NCI-H2196 treated with DMSO at 0.1 percent for 48 hours (cell line): ENCODE measurements at regions not wholly inside any gene's neighbourhood (a gene's known extent, or its start where the extent isn't known, plus 50 kb on each side); places are given as distances from the start of the nearest gene placed in this dataset.

Source experiments
- DNase-seq: peaks from one replicate; lab custom pipeline; 2025; ENCODE audit not compliant: unreplicated experiment; lab: John Stamatoyannopoulos, UW

DNA sequence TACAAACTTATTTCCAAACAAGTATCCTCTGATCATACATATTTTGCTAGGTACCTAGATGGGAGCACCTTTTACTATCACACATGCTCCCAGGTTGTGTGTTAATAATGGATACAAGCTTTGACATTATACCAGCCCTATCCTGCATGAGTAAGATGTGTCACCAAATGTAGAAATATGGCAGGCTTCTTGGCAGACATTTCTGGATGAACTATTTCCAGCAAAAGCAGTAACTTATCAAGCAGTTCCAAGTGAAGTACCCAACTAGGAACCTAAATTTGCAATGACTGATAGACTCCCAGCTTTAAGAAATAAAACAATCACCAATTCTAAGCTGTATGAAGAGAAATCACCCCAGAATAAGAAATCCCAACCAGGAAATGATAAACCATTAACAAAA is 103.7 kb upstream of the TMEM72 start:
- no peak for DNase-seq

DNA sequence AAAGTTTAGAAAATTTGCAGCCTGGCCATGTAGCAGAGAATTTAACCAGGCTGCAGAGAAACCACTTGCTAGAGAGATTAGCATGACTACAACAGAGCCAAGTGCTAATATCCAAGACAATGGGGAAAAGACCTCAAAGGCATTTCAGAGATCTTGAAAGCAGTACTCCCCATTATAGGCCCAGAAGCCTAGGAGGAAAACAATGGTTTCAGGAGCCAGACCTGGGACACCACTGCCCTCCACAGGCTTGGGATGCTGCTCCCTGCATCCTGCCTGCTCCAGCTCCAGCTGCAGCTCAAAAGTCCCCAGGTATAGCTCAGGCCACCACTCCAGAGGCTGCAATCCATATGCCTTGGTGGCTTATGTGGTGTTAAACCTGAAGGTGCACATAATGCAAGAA is 101.5 kb upstream of the TMEM72 start:
- DNase-seq = no peak

DNA sequence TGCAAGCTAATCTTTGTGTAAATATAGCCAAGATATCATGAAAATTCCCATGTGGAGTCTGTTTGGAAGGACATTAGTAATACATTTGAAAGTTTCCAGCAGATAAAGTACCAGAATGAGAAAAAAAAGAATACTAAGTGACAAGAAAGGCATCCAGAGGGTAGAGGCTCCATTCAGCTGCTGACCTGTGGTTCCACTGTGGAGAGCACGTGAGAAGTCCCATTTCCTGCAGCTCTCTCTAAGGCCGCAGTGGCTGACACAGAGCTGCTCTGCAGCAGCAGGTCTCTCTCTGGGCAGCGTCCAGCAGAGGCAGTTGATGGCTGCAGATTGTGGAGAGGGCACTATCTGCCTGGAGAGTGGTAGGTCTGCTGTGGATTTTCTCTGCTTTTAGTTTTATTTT is 100.1 kb upstream of the TMEM72 start:
- no peak for DNase-seq

DNA sequence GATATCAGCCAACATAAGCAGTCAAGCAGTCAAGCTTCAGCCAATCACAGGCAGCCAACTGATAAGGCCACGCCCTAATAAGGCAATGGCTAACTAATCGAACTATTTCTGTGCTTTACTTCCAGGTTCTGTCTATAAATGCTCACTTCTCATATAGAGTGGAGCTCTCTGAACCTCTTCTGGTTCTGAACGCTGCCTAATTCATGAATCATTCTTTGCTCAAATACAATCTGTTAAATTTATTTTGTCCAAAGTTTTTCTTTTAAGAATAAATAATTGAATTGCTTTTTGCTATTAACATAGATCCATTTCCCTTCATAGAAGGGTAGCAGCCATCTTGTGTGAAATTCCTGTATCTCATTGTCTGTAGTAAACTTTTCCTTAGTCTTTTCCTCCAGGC is 97.9 kb upstream of the TMEM72 start:
- no peak for DNase-seq

DNA sequence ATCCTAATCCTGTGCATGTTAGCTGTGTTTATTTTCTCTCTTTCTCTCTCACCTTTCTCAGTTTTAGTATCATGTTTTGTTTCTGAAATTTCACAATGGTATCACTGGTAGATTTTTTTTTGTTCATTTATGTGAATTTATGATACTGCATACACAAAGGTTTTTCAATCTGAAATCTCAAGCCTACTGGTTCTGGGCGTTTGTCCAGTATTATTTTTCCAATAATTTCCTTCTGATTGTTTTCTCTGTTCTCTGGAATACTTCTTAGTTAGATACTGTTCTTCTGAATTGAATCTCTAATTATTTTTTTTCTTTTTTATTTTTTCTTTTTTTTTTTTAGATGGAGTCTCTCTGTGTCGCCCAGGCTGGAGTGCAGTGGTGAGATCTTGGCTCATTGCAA is 96.2 kb upstream of the TMEM72 start:
- no peak for DNase-seq

DNA sequence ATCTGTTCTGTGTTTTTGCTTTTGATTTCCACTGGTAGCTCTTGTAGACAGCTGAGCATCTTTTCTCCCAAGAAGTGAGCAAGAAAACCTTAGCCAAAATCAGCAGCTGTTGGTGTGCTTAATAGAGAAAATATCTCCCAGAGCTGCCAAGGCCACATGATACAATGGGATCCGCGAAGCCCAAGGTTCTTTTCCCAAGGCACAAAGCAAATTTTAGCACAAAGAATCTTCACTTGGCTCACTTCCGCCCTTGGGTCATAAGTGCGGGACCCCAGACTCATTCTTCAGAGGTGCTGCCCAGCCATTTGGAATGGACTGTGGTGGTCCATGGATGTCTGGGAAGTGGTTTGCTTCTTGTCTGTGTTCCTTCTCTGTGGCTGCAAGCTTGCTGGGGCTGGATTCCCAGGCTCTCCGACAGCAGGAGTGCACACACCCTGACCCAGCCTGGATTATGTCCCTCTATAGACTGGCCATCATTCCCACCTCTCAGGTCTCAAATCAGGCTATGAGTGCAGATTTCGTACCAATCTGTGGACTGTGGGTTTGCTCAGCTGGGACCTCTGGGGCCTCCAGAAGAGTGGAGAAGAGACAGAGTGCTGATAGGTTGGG is 93.0 kb upstream of the TMEM72 start:
- no peak for DNase-seq

DNA sequence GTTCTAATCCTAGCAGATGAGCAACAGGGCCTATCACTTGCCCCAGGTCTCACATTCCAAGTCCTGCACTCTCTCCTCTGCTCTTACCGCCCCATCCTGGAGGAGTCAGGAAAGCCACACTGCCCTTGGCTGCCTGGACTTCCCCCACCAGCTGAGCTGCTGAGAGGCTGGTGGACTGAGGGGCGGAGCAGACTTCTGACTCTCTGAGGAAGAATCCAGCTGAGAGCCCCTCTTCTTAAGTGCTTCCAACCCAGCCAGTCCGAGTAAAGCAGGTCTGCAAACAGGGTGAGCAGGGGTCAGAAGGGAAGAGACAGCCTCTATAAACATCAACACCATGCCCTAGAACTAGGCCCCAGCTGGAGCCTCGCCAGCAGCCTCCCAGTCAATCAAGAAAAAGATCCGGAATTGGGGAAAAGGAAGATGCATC is 92.4 kb upstream of the TMEM72 start:
- DNase-seq = no peak

DNA sequence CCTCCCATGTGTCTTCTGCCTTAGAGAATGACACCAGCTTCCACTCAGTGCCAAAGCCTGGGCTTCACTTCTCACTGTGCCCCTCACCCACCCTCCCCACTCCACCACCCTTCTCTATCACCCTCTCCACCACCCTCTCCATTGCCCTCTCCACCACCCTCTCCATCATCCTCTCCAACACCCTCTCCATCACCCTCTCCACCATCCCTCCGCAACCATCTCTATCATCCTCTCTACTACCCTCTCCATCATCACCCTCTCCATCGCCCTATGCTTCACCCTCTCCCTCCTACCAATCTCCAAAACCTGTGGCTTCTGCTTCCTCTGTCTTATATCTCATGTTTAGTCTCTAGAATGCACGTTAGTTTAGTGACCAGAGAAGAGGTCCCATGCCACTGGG is 91.0 kb upstream of the TMEM72 start:
- no peak for DNase-seq

DNA sequence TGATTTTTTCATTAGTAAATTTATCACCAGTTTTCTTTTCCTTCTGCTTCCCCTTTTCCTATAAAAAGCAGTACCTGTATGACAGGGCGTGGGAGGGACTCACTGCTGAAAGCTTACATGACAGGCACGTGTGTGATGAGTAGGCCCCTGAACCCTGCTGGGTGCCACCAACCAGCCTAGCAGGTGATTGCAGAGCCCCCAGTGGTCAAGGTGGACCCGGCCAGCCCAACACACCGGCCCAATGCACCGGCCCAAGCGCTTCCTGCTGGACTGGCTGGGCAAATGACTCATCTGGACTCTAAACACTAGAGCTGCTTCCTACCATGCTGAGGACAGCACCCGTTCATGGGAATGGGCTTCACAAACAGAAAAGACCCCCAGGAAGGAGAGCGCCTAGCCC is 89.8 kb upstream of the TMEM72 start:
- no peak for DNase-seq

DNA sequence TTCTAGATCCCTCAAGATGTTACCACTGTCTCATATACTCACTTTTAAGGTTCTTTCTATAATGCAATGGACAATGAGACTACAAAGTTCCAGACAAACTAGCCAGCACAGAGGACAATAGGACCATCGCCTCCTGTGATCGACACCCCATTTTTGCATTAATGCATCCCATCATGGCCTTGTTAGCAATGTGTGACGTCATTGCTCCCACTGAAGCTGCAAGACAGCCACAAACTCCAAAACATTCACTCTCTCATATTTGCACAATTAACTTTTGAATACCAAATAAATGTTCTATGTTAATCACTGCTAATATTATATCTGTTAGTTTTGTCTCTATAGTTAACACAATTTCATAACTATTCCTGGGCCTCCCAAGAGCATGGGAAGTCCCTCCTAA is 88.8 kb upstream of the TMEM72 start:
- DNase-seq = no peak

DNA sequence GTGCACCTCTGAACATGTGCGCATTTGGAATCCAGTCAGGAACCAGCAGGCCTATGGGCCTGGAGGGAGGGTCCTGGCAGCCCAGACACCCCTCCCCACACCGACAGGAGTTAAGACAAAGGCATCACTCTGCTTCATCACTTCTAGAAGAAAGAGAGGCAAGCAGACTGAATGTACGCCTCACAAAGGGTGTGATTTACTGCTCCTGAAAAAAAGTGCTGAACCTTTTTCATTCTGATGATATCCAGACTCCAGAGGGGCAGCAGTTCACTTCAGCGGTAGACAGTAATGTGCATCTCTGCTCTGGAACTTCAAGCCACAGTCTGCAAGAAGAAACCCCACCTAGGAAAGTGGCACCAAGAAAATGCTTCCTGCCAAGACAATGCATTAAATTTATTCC is 88.2 kb upstream of the TMEM72 start:
- DNase-seq = no peak

DNA sequence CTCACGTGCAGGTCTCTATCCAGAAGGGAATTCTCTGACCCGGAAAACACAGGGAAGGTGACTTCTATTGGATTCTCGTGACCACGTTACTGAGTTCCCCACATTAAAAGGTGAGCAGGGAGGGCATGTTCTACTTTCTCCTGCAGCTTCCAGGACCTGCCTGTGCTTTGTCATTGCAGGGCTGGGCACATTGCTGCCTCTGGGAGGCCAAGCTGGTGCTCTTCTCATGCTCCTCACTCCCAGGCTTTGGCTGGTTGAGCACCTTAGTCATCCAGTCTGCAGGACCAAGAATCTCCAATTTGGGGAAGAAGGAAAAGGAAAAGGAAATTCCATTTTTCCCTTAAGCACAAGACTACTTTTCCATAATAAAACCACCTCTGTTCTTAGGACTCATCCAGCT is 86.5 kb upstream of the TMEM72 start:
- no peak for DNase-seq

DNA sequence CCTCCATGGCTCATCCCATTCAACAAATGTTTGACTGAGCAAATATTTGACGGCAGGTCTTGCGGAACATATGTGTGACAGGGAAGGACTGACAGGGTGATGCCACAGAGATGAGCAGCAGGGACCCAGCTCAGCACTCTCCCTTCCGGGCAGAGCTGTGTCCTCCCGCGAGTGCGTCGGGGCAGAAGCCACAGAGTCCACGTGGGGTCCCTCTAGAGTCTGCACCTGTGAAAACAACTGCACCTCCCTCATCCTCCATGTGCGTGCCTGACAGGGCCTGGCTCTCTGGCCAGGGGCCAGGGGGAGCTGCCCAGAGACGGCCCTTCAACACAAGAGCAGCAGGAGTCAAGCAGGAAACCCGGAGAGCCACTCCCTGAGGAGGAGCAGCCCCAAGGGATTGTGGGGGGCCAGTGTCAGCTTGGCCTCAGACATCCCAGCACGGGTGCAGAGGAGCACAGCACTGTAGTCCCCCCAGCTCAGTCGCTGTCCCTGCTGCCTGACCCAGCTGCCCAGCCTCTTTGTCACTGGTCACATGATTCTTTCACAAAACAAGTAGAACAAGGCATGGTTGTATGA is 83.6 kb upstream of the TMEM72 start:
- DNase-seq = peak; percentile 12

DNA sequence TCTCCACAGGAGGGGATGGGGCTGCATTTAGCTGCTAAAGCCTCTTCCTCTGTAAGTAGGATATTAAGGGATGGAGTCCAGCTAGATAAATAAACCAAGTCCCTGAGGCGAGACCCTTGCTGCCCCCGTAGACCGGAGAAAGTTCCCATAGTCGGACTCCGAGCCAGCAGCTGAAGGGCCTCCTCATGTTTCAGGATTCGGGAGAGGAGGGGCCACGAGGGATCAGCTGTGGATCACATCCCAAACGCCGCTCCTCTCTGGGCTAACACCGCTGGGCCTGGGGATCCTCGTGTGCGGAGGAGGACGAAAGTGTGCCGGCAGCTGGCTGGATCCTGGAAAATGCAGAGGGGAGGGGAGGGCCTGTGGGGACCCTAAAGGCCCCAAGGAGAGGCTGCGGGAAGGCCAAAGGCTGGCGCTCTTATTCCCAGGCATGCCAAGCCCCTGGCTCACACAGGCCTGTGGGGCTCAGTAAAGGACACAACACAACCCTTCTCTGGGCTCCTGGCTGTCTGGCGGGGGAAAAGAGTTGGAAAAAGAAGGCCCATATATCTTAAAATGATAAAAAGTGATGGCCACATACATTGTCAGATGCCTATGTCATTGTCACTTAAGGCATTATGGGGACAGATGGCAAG is 82.5 kb upstream of the TMEM72 start:
- no peak for DNase-seq

DNA sequence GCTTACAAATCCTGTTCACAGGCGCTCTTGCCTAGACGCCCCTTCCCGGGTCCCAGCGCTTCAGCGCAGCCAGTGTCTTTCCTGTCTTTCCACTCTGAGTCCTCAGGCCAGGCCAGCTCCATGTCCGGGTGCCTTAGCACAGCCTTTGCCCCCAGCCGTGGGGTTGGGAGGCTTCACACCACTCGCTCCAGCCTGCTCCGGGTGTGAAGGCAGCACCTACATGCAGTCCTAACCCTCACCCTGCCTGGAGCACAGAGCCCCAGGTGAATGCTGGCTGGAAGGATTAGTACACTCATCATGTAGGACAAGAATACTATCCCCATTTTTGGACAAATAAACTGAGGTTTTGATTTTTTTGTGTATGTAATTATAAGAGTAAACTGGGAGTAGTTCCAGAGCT is 81.7 kb upstream of the TMEM72 start:
- no peak for DNase-seq

DNA sequence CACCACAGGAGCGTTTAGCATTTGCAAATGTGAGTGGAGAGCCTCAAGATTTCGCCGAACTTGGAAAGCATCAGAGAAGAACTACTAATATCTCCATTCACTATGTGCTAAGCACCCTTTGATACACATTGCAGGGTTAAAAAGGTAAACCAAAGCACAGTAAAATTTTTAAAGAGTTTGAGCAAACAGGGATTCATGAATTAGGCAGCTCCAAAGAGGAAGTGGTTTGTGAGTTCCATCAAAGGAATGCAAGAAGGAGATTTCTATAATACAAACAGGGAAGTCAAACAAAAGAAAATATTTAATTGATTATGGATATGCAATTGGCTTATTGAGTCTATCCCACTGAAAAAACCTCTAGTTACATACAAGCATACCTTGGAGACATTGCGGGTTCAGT is 81.1 kb upstream of the TMEM72 start:
- DNase-seq = no peak

DNA sequence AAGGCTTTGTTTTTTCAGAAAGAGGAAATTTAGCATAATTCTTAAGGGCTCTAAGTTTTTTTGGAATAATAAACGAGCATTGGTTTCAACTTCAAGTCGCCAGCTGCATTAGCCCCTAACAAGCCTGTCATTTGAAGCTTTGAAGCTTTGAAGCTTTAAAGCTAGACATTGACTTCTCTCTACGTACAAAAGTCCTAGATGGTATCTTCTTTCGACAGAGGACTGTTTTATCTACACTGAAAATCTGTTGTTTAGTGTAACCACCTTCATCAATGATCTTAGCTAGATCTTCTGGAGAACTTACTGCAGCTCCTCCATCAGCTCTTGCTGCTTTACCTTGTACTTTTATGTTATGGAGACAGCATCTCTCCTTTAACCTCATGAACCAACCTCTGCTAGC is 79.6 kb upstream of the TMEM72 start:
- DNase-seq = no peak

DNA sequence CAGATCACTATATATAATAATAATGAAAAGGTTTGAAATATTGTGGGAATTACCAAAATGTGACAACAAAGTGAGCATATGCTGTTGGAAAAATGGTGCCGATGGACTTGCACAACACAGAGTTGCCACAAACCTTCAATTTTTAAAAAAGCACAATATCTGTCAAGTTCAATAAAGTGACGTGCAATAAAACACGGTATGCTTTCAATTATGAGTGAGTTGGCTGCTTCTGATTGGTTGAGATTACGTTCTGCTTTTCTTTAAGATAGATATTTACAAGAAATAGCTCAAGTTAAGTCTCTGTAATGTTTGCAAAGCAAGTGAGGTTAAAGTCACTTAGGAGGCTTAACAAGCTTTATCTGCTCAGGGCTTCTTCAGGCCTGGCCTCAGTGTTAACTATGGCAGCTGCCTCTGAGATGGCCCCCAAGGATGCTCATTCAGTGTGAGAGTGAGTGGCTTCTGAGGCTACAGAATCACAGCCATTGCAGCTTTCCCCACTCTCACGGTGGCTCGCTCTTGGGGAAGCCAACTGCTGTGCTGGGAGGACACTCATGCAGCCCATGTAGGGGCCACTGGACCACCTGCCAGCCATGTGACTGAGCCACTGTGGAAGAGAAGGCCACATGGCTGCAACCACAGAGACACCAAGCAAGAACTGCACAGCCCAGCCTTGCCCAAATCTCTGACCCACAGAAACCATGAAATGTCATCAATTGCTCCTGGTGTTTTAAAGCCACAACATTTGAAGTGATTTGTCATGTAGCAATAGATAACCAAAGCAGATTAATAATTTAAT is 78.3 kb upstream of the TMEM72 start:
- DNase-seq = no peak

DNA sequence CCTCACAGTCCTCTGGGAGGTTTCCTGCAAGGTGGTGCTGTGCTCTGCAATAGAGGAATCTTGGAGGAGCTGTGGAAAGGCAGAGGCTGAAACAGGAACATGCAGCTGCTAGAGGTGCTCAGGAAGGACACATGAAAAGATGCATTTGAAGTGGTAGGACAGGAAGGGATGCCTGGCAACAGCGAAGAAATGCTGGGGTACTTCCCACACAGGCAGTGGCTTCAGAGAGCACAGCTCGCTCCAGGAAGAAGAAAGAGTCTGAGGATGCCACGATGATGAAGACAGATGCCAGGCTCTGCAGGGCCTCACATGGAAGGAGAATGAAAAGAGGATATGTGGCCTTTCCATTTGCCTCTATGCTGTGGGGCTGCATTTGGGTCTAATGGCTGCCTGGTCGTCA is 77.0 kb upstream of the TMEM72 start:
- DNase-seq = no peak

DNA sequence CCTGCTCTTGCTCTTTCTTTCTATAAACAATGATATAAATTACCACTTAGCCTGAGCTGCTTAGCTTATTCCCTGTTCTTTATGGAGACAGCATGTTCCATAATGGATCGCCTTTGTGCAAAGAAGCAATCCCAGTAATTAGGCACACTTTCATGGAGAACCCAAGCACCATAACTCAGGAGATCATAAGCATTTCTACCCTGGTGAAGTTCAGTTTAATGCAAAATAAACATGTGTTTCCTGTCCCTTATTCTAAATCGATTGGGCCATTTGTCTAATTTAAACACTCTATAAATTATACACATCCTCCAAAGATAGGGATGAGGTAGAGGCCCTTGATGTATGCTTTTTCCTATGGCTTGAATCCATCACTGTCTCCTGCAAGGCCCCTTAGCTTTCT is 75.8 kb upstream of the TMEM72 start:
- DNase-seq = no peak

DNA sequence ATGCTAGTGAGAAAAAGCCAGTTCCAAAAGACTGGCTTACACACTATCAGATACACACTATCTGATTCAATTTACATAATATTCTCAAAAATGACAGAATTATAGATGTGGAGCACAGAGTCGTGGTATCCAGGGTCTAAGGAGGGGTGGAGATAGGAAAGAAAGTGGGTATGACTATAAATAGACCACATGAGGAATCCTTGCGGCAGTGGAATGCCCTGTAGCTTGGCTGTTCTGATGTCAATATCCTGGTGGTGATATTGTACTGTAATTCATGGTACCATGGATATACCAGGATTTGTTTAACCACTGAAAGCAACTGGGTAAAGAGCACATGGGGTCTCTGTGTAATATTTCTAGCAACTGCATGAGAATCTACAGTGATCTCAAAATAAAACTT is 67.7 kb upstream of the TMEM72 start:
- no peak for DNase-seq
